Osteocyte (in vitro differentiated cells): ENCODE measurements at regions not wholly inside any gene's neighbourhood (a gene's known extent, or its start where the extent isn't known, plus 50 kb on each side); places are given as distances from the start of the nearest gene placed in this dataset.

Experiments
- DNase-seq: peaks from one replicate; pipeline ENCODE4 v3.0.0; 2021; ENCODE audit warnings: mixed read lengths; ENCODE audit not compliant: unreplicated experiment; ENCODE audit errors: extremely low spot score
- H3K27ac Mint-ChIP-seq: one replicate; pipeline ENCODE4 v1.8.0; 2021; ENCODE audit warnings: mild to moderate bottlenecking, mixed read lengths; ENCODE audit not compliant: unreplicated experiment
- H3K27me3 Mint-ChIP-seq: one replicate; pipeline ENCODE4 v1.8.0; 2021; ENCODE audit warnings: mixed read lengths; ENCODE audit not compliant: unreplicated experiment
- H3K36me3 Mint-ChIP-seq: one replicate; pipeline ENCODE4 v1.8.0; 2021; ENCODE audit warnings: mixed read lengths; ENCODE audit not compliant: unreplicated experiment
- H3K4me1 Mint-ChIP-seq: one replicate; pipeline ENCODE4 v1.8.0; 2021; ENCODE audit warnings: mixed read lengths; ENCODE audit not compliant: unreplicated experiment
- H3K4me3 Mint-ChIP-seq: one replicate; pipeline ENCODE4 v1.8.0; 2021; ENCODE audit warnings: mild to moderate bottlenecking, moderate library complexity, mixed read lengths; ENCODE audit not compliant: unreplicated experiment
- H3K9me3 Mint-ChIP-seq: one replicate; pipeline ENCODE4 v1.8.0; 2021; ENCODE audit warnings: mixed read lengths; ENCODE audit not compliant: unreplicated experiment
- CTCF ChIP-seq: fragments of 200-600 bp; sonication (generic); IDR thresholded peaks from 2 replicates; pipeline ENCODE4 v1.5.0; 2021; ENCODE audit warnings: antibody characterized with exemption, mild to moderate bottlenecking, moderate library complexity

GRCh38 chr10:124287071-124287685 is 131.5 kb downstream of the OAT start:
- H3K36me3 Mint-ChIP-seq = no peaks in the 10 kb centered on the region
- TF ChIP-seq CTCF = no peak
- no peak overlapping the region for H3K4me3 Mint-ChIP-seq
- H3K27ac Mint-ChIP-seq = no peak overlapping the region
- no peak for DNase-seq
- peaks cover 37% of the 10 kb centered on the region for H3K4me1 Mint-ChIP-seq
- H3K9me3 Mint-ChIP-seq = no peaks in the 10 kb centered on the region
- H3K27me3 Mint-ChIP-seq = no peaks in the 10 kb centered on the region

- Mint-ChIP-seq H3K27ac (no peak overlapping the region), H3K4me1 (peaks cover 36% of the 10 kb centered on the region), H3K4me3 (no peak overlapping the region), H3K9me3 (no peaks in the 10 kb centered on the region), H3K36me3 (no peaks in the 10 kb centered on the region), H3K27me3 (no peaks in the 10 kb centered on the region)
- no peak for DNase-seq
- TF ChIP-seq CTCF = no peak
These were observed 132.1 kb downstream of the OAT start for GRCh38 chr10:124286621-124287020.

DNA sequence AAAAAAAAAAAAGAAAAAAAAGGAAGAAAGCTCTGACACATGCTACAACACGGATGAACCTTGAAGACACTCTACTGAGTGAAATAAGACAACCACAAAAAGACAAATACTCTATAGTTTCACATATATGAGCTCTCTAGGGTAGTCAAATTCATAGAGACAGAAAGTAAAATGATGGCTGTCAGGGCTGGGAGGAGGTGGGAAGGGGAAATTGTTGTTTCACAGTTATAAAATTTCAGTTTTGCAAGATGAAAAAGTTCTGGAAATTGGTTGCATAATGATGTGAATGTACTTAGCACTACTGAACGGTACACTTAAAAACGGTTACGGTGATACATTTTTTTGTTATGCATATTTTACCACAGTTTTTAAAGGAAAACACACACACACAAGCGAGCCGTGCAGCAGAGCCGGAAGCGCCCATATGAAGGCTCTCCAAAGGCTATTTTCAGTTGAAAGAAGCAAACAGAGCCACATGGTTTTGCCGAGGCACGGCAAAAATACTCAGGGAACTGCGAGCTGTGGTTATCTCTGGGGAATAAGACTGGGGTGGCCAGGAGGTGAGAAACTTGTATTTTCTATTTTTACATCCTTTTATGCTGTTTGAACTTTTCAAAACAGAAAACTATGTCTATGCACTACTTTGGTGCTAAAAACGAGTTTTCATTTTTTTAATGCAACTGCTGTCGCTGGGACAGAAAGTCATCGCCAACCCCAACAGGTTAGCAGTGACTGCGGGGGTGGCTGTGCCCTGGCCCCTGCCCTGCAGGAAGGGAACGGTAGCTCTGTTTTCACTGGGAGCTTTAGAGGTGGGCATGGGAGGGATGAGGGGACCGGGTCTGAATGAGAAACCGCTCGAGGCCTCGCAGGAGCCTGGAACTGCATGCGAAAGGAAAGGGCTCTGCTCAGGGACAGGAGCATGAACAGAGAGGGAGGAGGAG is 132.9 kb downstream of the OAT start:
- no peak for DNase-seq

DNA sequence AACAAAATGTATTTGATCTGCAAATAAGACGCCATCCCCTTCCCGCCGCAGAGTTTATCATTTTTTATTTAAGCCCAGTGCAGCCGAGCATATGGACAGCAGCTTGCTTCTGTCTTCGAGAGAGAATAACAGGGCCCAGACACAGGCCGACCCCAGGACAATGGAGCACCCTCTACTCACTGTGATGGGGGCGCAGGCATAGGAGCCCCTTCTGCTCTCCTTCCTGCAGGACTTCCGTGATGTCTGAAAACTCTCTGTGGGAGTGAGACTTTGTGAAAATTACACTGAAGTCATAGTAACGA is 134.8 kb downstream of the OAT start:
- peaks cover 1% of the 10 kb centered on the region for H3K36me3 Mint-ChIP-seq
- no peak for TF ChIP-seq CTCF

More for the DNA sequence above, 132.9 kb downstream of the OAT start:
- no peak for TF ChIP-seq CTCF
- H3K4me1 Mint-ChIP-seq = peaks cover 31% of the 10 kb centered on the region
- H3K9me3 Mint-ChIP-seq = no peaks in the 10 kb centered on the region
- H3K27me3 Mint-ChIP-seq = no peaks in the 10 kb centered on the region
- H3K4me3 Mint-ChIP-seq = no peak overlapping the region
- H3K27ac Mint-ChIP-seq = no peak overlapping the region
- H3K36me3 Mint-ChIP-seq = no peaks in the 10 kb centered on the region

GRCh38 chr10:124283215-124283948 is 135.3 kb downstream of the OAT start:
- no peak for DNase-seq
- TF ChIP-seq CTCF = no peak
- Mint-ChIP-seq H3K27me3 (no peaks in the 10 kb centered on the region), H3K4me3 (no peak overlapping the region), H3K9me3 (peaks cover 9% of the 10 kb centered on the region), H3K27ac (no peak overlapping the region), H3K36me3 (peaks cover 2% of the 10 kb centered on the region), H3K4me1 (peaks cover 11% of the 10 kb centered on the region)

More for the DNA sequence above, 134.8 kb downstream of the OAT start:
- H3K27me3 Mint-ChIP-seq = no peaks in the 10 kb centered on the region
- peaks cover 14% of the 10 kb centered on the region for H3K4me1 Mint-ChIP-seq
- no peak overlapping the region for H3K27ac Mint-ChIP-seq
- no peak for DNase-seq
- no peak overlapping the region for H3K4me3 Mint-ChIP-seq
- peaks cover 4% of the 10 kb centered on the region for H3K9me3 Mint-ChIP-seq
